Stimulated activated CD4-positive, alpha-beta T cell treated with anti-CD3 and anti-CD28 coated beads, Interleukin-1b, Interleukin-23, amount 100 ng/mL, for 1 hour (primary cell): ENCODE measurements at regions not wholly inside any gene's neighbourhood (a gene's known extent, or its start where the extent isn't known, plus 50 kb on each side); places are given as distances from the start of the nearest gene placed in this dataset.

Experiments used
- DNase-seq, 2 donors: peaks; one replicate each; pipeline ENCODE4 v3.0.0-alpha.2; 2020; ENCODE audit warnings: low read depth in 2 of 2

DNA sequence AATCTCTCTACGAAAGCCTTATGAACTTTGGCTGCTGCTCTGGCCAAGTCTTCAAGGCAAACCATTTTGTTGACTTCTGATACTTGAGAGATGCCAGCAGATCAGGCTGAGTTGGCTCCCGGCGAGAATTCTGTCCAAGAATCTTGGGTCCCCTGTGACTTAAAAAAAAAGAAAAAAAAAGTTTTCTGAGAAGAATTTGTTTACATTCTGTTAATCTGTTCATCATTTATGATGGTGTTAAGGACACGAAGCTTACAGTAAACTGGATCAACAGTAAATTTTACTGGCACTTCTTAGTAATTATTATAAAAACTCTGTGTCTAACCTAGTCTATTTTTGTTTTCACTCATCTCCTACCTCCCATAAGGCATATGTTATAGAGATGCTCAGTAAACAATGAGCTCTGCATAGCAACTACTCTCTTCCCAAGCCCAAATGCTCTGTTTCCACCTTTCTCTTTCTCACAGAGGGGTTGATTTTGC lies 320.9 kb upstream of the RASGRP1 start:
- no peak for DNase-seq

GRCh38 chr15:38886315-38887163 lies 321.9 kb upstream of the RASGRP1 start:
- DNase-seq = no peak

DNA sequence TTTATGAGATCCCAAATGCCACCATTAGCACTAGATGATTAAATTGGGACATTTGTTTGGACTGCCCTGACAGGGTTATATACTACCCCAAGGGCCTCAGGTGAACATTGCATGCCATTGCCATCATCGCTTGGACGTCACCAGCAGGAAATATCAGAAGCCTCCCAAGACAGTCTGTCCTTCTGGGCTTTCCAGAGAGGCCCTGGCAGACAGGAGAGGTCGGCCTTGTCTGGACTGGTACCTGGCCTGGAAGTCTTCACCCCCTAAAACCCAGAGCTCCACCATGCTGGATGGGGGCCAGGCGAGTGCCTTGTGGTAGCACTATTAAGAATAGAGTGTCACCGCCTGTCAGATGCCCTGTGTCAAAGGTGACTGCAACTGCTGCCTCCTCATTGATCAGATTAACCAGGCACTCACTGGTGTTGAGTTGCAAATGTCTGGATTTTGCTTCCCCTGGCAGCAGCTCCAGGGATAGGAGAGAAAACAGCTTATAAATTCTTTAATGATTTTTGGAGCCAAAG lies 324.1 kb upstream of the RASGRP1 start:
- no peak for DNase-seq

GRCh38 chr15:38890194-38890593 lies 325.6 kb upstream of the RASGRP1 start:
- DNase-seq = no peak

DNA sequence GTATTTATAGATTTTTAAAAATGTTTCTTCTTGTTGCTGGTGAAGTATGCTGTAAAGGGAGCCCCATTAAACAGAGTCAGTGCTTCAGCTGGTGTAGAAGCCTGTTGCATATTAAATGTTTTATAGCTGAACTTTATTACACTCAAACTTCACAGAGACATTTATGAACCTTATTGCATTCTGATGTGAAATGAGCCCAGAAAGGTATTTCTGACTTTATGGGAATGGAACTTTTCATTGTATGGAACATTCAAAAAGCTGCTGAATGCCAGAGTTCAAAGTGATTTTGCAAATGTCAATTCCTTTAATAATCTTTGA lies 329.3 kb upstream of the RASGRP1 start:
- no peak for DNase-seq

DNA sequence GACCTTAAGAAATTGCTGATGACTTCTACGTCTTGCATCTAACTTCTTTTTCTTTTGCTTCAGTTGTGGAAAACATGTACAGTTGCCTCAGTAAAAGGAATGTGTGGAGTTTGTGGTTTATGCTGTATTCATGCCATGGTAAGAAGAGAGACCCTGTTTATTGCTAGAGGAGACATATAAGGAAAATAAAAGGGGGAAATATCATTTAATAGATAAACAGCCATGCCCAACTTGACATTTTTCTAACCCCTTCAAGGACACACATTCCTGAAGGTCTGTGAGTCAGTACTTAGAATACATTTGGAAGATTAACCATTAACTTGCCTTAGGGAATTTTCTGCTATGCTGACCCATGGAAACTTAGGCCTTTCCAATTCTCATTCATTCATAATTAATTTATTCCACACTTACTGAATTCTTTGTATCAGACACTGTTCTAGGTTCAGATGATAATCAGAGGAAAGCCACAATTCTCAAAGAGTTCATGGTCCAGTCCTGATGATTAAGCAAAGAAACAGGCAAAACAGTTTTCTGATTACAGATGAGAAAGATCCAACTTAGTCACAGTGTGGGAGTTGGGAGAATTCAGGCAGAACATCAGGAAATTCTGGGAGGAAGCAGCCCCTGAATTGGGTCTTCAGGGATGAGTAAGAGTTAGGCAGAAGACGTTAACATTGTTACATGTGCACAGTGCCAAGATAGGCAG lies 329.8 kb upstream of the RASGRP1 start:
- no peak for DNase-seq

DNA sequence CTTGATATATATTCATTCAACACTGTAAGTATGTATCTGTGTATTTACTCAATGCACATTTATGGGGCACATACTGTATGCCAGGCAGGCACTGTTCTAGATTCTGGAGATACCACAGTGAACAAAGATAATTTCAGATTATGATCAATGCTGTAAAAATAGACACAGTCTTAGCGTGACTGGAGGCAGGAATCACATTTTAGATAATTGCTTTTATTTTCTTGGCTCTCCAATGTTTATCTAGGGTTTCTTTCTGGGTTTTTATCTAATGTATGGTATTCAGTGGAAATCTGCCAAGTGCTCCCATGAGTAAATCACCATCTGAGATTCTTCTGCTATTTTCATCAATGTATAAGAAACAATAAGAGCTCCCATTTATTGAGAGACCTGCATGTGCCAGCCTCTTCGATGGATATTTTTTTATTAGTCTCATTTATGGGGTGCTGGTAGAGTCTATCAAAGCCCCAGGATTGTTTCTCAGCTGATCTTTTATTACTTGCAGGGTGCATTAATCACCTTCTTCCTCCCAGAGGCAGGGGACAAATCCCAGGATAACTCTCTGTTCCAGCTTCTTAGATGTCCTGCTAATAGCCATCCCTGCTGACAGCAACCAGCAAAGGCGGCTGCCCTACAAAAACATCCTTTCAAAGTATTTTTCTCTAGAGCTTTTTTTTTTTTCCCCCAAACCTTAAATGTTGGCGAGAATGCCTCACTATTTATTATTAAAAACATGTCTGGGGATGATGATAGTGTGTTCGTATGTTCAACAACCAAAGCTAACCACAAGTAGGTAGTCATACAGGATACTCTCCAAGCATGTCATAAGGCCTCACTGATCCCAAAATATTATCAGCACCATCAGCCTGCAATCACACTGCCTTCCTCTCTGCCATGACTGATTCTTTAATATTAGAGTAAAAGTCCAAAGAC lies 331.0 kb upstream of the RASGRP1 start:
- no peak for DNase-seq

DNA sequence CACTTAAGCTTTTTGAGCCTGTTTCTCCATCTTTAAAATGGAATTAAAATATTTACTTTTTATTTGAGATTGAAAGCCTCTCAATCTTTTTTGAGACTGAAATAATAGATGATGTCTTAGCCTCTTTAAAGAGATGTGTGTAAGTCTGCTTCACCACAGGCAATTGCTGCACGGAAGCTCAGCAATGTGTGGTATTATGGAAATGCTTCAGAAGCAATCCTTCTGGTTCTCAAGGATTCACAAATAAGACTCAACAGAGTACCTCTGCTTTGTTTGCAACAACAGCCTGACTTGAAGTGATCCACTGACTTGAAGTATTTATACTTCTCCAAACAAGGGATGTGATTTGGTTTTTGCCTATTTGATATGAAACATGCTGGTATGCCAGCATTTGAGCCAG lies 332.0 kb upstream of the RASGRP1 start:
- DNase-seq = no peak

GRCh38 chr15:38897551-38897950 lies 332.9 kb upstream of the RASGRP1 start:
- DNase-seq = no peak

DNA sequence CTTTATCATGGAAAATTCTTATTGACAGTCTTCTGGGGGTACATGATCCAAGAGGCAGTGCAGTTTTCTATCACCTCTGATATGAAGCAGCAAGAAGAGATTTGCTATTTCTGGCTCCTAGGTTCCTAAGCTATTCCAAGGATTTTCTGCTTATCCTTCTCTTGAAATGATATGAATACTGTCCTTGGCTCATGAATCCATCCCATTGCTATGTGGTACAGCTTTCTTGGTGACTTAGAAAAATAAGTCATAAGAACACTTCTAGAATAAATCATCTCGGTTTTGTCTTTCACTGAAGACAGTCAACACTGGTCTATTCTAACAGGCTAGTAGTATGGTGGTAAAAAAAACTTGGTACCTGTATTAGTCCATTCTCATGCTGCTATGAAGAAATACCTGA lies 333.6 kb upstream of the RASGRP1 start:
- no peak for DNase-seq

GRCh38 chr15:38899300-38899699 lies 334.7 kb upstream of the RASGRP1 start:
- DNase-seq = no peak

- DNase-seq = no peak
These were observed 339.7 kb upstream of the RASGRP1 start for GRCh38 chr15:38904298-38904697.

DNA sequence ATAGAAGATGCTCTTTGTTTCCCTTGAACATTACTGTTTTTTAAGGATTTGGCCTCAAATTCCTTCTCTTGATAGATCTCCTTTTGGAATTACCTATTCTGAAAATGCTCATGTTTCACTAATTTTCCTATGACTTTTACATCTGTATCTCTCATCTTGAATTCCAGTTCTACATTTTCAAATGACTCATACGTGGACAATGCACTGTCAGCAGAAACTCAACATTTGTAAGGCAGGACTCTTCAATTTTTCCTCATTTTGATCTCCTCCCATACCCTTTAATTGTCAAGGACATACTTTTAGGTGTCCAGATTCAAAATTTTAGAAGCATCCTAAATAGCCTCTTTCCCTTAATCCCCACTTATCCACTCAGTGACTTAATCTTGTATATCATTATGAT lies 341.0 kb upstream of the RASGRP1 start:
- DNase-seq = no peak

DNA sequence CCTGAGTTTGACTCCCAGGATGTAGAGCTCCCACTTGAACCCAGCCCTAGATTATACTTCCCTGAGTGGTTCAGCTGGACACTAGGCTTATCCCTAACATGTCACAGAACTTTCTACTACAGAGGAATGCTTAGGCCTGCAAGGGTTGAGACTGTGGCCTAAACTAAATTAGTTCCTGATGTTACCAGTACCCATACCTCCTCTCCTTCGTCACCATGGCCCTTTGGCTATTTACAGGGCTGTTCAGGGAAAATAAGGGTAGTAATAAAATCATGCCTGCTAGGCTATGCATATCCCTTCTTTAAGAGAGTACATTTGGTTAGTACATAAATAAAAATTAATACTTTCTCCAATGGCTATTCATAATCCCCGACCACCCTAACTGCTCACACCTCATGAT lies 356.4 kb upstream of the RASGRP1 start:
- DNase-seq = no peak

DNA sequence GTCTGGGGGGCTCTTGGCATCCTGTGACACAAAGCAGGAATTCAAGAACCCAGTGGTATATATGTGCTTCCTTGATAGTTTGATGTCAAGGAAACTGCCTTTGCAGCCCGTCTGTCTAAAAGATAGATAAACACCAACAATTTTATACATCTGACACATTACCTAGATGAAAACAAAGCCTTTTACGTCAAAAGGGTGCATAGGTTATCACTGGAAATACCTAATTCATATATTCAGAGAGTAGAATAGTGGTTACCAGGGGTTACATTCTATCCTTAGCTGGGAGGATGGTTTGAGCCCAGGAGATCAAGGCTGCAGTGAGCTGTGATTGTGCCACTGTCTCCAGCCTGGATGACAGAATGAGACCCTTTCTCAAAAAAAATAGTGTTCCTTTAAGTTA lies 356.9 kb upstream of the RASGRP1 start:
- DNase-seq = no peak

GRCh38 chr15:38928431-38928830 lies 363.8 kb upstream of the RASGRP1 start:
- no peak for DNase-seq

- DNase-seq = no peak
These were observed 366.4 kb upstream of the RASGRP1 start for GRCh38 chr15:38930851-38931572.

GRCh38 chr15:38941399-38941953 lies 376.9 kb upstream of the RASGRP1 start:
- no peak for DNase-seq

GRCh38 chr15:38944536-38944935 lies 379.9 kb upstream of the RASGRP1 start:
- no peak for DNase-seq

- no peak for DNase-seq
These were observed 381.1 kb upstream of the RASGRP1 start for GRCh38 chr15:38945551-38946298.
